Panc1 (cell line): ENCODE measurements at regions not wholly inside any gene's neighbourhood (a gene's known extent, or its start where the extent isn't known, plus 50 kb on each side); places are given as distances from the start of the nearest gene placed in this dataset.
"Not testable (repeated sequence)": the region's sequence is repeated elsewhere in the genome, so short reads cannot be mapped to it uniquely, and the experiment has no call there.

ENCODE experiments used
- CTCF ChIP-seq: fragments of 450-650 bp; IDR thresholded peaks from 2 replicates; pipeline ENCODE4 v1.5.1; 2017; ENCODE audit warnings: mild to moderate bottlenecking
- REST ChIP-seq, 2 experiments: IDR thresholded peaks; 2 replicates each; pipeline ENCODE4 v1.6.1; 2011 to 2012; ENCODE audit warnings: low read depth in 2 of 2, control low read depth in 1 of 2, low read length in 1 of 2, mild to moderate bottlenecking in 1 of 2, moderate library complexity in 1 of 2; ENCODE audit not compliant: insufficient read depth in 1 of 2
- SIN3A ChIP-seq: IDR thresholded peaks from 2 replicates; pipeline ENCODE4 v1.6.1; 2012; ENCODE audit warnings: low read depth, mild to moderate bottlenecking, low read length, moderate library complexity, borderline replicate concordance; ENCODE audit not compliant: insufficient read depth

- not testable (repeated sequence) for TF ChIP-seq CTCF; REST (IDR thresholded peaks at IDR 0.05; ENCODE audit: insufficient read depth in 1 of 2, low read depth in 2 of 2, low read length in 1 of 2); SIN3A
These were observed 344.0 kb downstream of the CACNA1B start for GRCh38 chr9:138221446-138222054.
